ENCODE measurements at regions not wholly inside any gene's neighbourhood (a gene's known extent, or its start where the extent isn't known, plus 50 kb on each side); places are given as distances from the start of the nearest gene placed in this dataset.
"Not testable (repeated sequence)": the region's sequence is repeated elsewhere in the genome, so short reads cannot be mapped to it uniquely, and the experiment has no call there.

GRCh38 chr17:62149961-62150360, 84.9 kb upstream of the MED13 start:
- no peak for DNase-seq

GRCh38 chr17:62147284-62147683, 82.2 kb upstream of the MED13 start:
- DNase-seq = no peak

GRCh38 chr17:62140836-62141235, 75.8 kb upstream of the MED13 start:
- no peak for DNase-seq

GRCh38 chr17:62140376-62140775, 75.3 kb upstream of the MED13 start:
- no peak for DNase-seq

GRCh38 chr17:62139690-62140354, 74.7 kb upstream of the MED13 start:
- DNase-seq = not testable (repeated sequence)

GRCh38 chr17:62139141-62139540, 74.1 kb upstream of the MED13 start:
- DNase-seq = no peak

- DNase-seq = peak; percentile 43
These were observed 73.6 kb upstream of the MED13 start for GRCh38 chr17:62138676-62139121.

GRCh38 chr17:62137734-62138624, 72.9 kb upstream of the MED13 start:
- not testable (repeated sequence) for DNase-seq

GRCh38 chr17:62137013-62137733, 72.1 kb upstream of the MED13 start:
- DNase-seq = not testable (repeated sequence)

- no peak for DNase-seq
These were observed 70.7 kb upstream of the MED13 start for GRCh38 chr17:62135742-62136141.

- DNase-seq = not testable (repeated sequence)
These were observed 70.0 kb upstream of the MED13 start for GRCh38 chr17:62135096-62135495.

- no peak for DNase-seq
These were observed 69.3 kb upstream of the MED13 start for GRCh38 chr17:62134397-62134796.

- DNase-seq = not testable (repeated sequence)
These were observed 66.2 kb upstream of the MED13 start for GRCh38 chr17:62131271-62131670.

- DNase-seq = no peak
These were observed 65.7 kb upstream of the MED13 start for GRCh38 chr17:62130739-62131138.

GRCh38 chr17:62126292-62126691, 61.2 kb upstream of the MED13 start:
- peak; percentile 35 for DNase-seq

- no peak for DNase-seq
These were observed 60.2 kb upstream of the MED13 start for GRCh38 chr17:62125307-62125706.

- DNase-seq = no peak
These were observed 56.1 kb upstream of the MED13 start for GRCh38 chr17:62121025-62121730.

- no peak for DNase-seq
These were observed 54.3 kb upstream of the MED13 start for GRCh38 chr17:62119373-62119772.
